Neural crest cell (in vitro differentiated cells): ENCODE measurements at regions not wholly inside any gene's neighbourhood (a gene's known extent, or its start where the extent isn't known, plus 50 kb on each side); places are given as distances from the start of the nearest gene placed in this dataset.

Source experiments
- DNase-seq: peaks from one replicate; pipeline ENCODE4 v3.0.0; 2021; ENCODE audit warnings: low read depth, mixed read lengths, low spot score
- H3K27ac Mint-ChIP-seq: one replicate; pipeline ENCODE4 v1.8.0; 2021; ENCODE audit warnings: mild to moderate bottlenecking, mixed read lengths; ENCODE audit not compliant: unreplicated experiment
- H3K27me3 Mint-ChIP-seq: 2 replicates; pipeline ENCODE4 v1.8.0; 2021; ENCODE audit warnings: low read depth, mild to moderate bottlenecking, mixed read lengths
- H3K36me3 Mint-ChIP-seq: 2 replicates; pipeline ENCODE4 v1.8.0; 2021; ENCODE audit warnings: low read depth, mild to moderate bottlenecking, mixed read lengths
- H3K4me1 Mint-ChIP-seq: 2 replicates; pipeline ENCODE4 v1.8.0; 2021; ENCODE audit warnings: mixed read lengths
- H3K4me3 Mint-ChIP-seq: one replicate; pipeline ENCODE4 v1.8.0; 2021; ENCODE audit warnings: mild to moderate bottlenecking, mixed read lengths
- H3K9me3 Mint-ChIP-seq: 2 replicates; pipeline ENCODE4 v1.8.0; 2021; ENCODE audit warnings: mixed read lengths
- CTCF ChIP-seq: fragments of 200-600 bp; sonication (generic); conservative IDR thresholded peaks from 2 replicates; pipeline ENCODE4 v1.5.0; 2021; ENCODE audit warnings: antibody characterized with exemption, mild to moderate bottlenecking

- DNase-seq, result no peak
- H3K4me3 Mint-ChIP-seq, result no peak overlapping the region
- no peaks in the 10 kb centered on the region for H3K36me3 Mint-ChIP-seq
- no peaks in the 10 kb centered on the region for H3K4me1 Mint-ChIP-seq
- no peak for TF ChIP-seq CTCF
- H3K9me3 Mint-ChIP-seq, result no peaks in the 10 kb centered on the region
- H3K27me3 Mint-ChIP-seq, result no peaks in the 10 kb centered on the region
- no peak overlapping the region for H3K27ac Mint-ChIP-seq
These were observed 1566.6 kb downstream of the EFNB2 start for GRCh38 chr13:104968876-104969275.

GRCh38 chr13:104967836-104968630 lies 1567.4 kb downstream of the EFNB2 start:
- Mint-ChIP-seq H3K4me3 (no peak overlapping the region), H3K36me3 (no peaks in the 10 kb centered on the region)
- no peak for TF ChIP-seq CTCF

GRCh38 chr13:104967376-104967775 lies 1568.1 kb downstream of the EFNB2 start:
- DNase-seq, result no peak
- Mint-ChIP-seq H3K4me3 (no peak overlapping the region), H3K27me3 (no peaks in the 10 kb centered on the region), H3K27ac (no peak overlapping the region), H3K36me3 (no peaks in the 10 kb centered on the region), H3K4me1 (no peaks in the 10 kb centered on the region), H3K9me3 (peaks cover 2% of the 10 kb centered on the region)
- TF ChIP-seq CTCF, result no peak

More at GRCh38 chr13:104967836-104968630, 1567.4 kb downstream of the EFNB2 start:
- Mint-ChIP-seq H3K9me3 (peaks cover 2% of the 10 kb centered on the region), H3K27me3 (no peaks in the 10 kb centered on the region), H3K4me1 (no peaks in the 10 kb centered on the region), H3K27ac (no peak overlapping the region)
- DNase-seq, result no peak

GRCh38 chr13:104962411-104962810 lies 1573.1 kb downstream of the EFNB2 start:
- TF ChIP-seq CTCF, result no peak
- H3K4me1 Mint-ChIP-seq, result no peaks in the 10 kb centered on the region
- H3K4me3 Mint-ChIP-seq, result no peak overlapping the region
- H3K27me3 Mint-ChIP-seq, result no peaks in the 10 kb centered on the region
- DNase-seq, result no peak
- no peak overlapping the region for H3K27ac Mint-ChIP-seq
- H3K9me3 Mint-ChIP-seq, result peaks cover 5% of the 10 kb centered on the region
- peaks cover 2% of the 10 kb centered on the region for H3K36me3 Mint-ChIP-seq

GRCh38 chr13:104961246-104961645 lies 1574.2 kb downstream of the EFNB2 start:
- Mint-ChIP-seq H3K4me1 (no peaks in the 10 kb centered on the region), H3K4me3 (no peak overlapping the region), H3K27me3 (no peaks in the 10 kb centered on the region), H3K27ac (no peak overlapping the region), H3K9me3 (peaks cover 5% of the 10 kb centered on the region), H3K36me3 (peaks cover 2% of the 10 kb centered on the region)
- no peak for DNase-seq
- no peak for TF ChIP-seq CTCF
